Kidney epithelial cell (primary cell): ENCODE measurements at regions not wholly inside any gene's neighbourhood (a gene's known extent, or its start where the extent isn't known, plus 50 kb on each side); places are given as distances from the start of the nearest gene placed in this dataset.

Source experiments
- DNase-seq: peaks from one replicate; pipeline ENCODE4 v3.0.0-alpha.2; 2010; ENCODE audit warnings: low read depth
- H3K27me3 ChIP-seq: 2 replicates; pipeline ENCODE4 v1.6.0; 2011; ENCODE audit warnings: low read length; ENCODE audit not compliant: control insufficient read depth, insufficient read depth
- H3K36me3 ChIP-seq: 2 replicates; pipeline ENCODE4 v1.5.1; 2011; ENCODE audit warnings: low read length; ENCODE audit not compliant: control insufficient read depth, insufficient read depth
- H3K4me3 ChIP-seq: 2 replicates; pipeline ENCODE4 v1.5.1; 2011; ENCODE audit warnings: low read depth, mild to moderate bottlenecking, control low read depth, low read length
- CTCF ChIP-seq: IDR thresholded peaks from 2 replicates; pipeline ENCODE4 v1.5.1; 2011; ENCODE audit warnings: mild to moderate bottlenecking, moderate library complexity, low read length, control low read depth, inconsistent platforms; ENCODE audit not compliant: insufficient read depth, poor library complexity, severe bottlenecking

GRCh38 chr9:100890321-100890720 lies 138.2 kb upstream of the PLPPR1 start:
- DNase-seq = no peak
- H3K27me3 ChIP-seq = no peaks in the 10 kb centered on the region
- H3K36me3 ChIP-seq = no peaks in the 10 kb centered on the region
- TF ChIP-seq CTCF = no peak
- H3K4me3 ChIP-seq = no peak overlapping the region

- no peaks in the 10 kb centered on the region for H3K27me3 ChIP-seq
- DNase-seq = no peak
- H3K4me3 ChIP-seq = no peak overlapping the region
- TF ChIP-seq CTCF = no peak
- H3K36me3 ChIP-seq = no peaks in the 10 kb centered on the region
Measured at GRCh38 chr9:100911273-100911672, 117.3 kb upstream of the PLPPR1 start.

- DNase-seq = no peak
- H3K36me3 ChIP-seq = no peaks in the 10 kb centered on the region
- H3K27me3 ChIP-seq = no peaks in the 10 kb centered on the region
- no peak for TF ChIP-seq CTCF
- no peak overlapping the region for H3K4me3 ChIP-seq
Measured at GRCh38 chr9:100913257-100913656, 115.3 kb upstream of the PLPPR1 start.

- no peaks in the 10 kb centered on the region for H3K27me3 ChIP-seq
- TF ChIP-seq CTCF = no peak
- DNase-seq = no peak
- H3K36me3 ChIP-seq = no peaks in the 10 kb centered on the region
- no peak overlapping the region for H3K4me3 ChIP-seq
Measured at GRCh38 chr9:100914266-100914665, 114.3 kb upstream of the PLPPR1 start.

- TF ChIP-seq CTCF = no peak
- H3K27me3 ChIP-seq = no peaks in the 10 kb centered on the region
- no peak for DNase-seq
Measured at GRCh38 chr9:100919506-100919905, 109.0 kb upstream of the PLPPR1 start.

GRCh38 chr9:100926366-100926765 lies 102.2 kb upstream of the PLPPR1 start:
- Histone ChIP-seq H3K36me3 (no peaks in the 10 kb centered on the region), H3K4me3 (no peak overlapping the region), H3K27me3 (no peaks in the 10 kb centered on the region)
- DNase-seq = no peak
- TF ChIP-seq CTCF = no peak

More at GRCh38 chr9:100919506-100919905, 109.0 kb upstream of the PLPPR1 start:
- Histone ChIP-seq H3K4me3 (no peak overlapping the region), H3K36me3 (no peaks in the 10 kb centered on the region)
